Peyer's patch (tissue), 4 donors: ENCODE measurements at regions not wholly inside any gene's neighbourhood (a gene's known extent, or its start where the extent isn't known, plus 50 kb on each side); places are given as distances from the start of the nearest gene placed in this dataset.

ENCODE experiments used
- POLR2A ChIP-seq, 2 donors: fragments of 450-650 bp; IDR thresholded peaks; one replicate each; pipeline ENCODE4 v1.5.1; 2017; ENCODE audit warnings: antibody characterized with exemption in 2 of 2, mild to moderate bottlenecking in 2 of 2, moderate library complexity in 2 of 2
- TF ChIP-seq, protein P1 (sequence below), 6 experiments: fragments of 450-650 bp in 4 of 6; fragments of 200-600 bp in 2 of 6; sonication (generic) in 1 of 6; IDR thresholded peaks; one replicate each; pipeline ENCODE4 v1.5.1; 2017 to 2019; ENCODE audit warnings: antibody characterized with exemption in 6 of 6, mild to moderate bottlenecking in 3 of 6, moderate library complexity in 1 of 6

DNA sequence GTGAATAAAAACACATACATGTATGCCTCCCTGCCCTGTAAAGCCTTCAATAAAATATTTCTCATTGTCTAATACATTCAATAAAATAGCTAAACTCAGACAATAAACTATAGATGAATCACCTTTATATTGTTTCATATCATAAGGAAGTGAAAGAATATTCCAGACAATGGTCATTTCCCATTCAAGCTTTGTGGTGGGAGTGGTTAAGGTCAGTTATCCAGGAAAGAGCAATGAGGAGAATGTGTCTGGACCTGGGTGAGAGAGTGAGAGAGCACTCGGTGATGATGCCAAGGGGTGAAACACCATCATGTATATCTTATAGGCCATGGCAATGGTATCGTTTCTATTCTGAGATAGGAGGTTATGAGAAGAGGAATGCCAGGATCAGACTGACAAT lies 197.8 kb downstream of the PDHA2 start:
- TF ChIP-seq, protein P1, sequence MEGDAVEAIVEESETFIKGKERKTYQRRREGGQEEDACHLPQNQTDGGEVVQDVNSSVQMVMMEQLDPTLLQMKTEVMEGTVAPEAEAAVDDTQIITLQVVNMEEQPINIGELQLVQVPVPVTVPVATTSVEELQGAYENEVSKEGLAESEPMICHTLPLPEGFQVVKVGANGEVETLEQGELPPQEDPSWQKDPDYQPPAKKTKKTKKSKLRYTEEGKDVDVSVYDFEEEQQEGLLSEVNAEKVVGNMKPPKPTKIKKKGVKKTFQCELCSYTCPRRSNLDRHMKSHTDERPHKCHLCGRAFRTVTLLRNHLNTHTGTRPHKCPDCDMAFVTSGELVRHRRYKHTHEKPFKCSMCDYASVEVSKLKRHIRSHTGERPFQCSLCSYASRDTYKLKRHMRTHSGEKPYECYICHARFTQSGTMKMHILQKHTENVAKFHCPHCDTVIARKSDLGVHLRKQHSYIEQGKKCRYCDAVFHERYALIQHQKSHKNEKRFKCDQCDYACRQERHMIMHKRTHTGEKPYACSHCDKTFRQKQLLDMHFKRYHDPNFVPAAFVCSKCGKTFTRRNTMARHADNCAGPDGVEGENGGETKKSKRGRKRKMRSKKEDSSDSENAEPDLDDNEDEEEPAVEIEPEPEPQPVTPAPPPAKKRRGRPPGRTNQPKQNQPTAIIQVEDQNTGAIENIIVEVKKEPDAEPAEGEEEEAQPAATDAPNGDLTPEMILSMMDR (IDR thresholded peaks at IDR 0.05), result no peak
- TF ChIP-seq POLR2A (IDR thresholded peaks at IDR 0.05), result no peak
